ENCODE measurements at regions not wholly inside any gene's neighbourhood (a gene's known extent, or its start where the extent isn't known, plus 50 kb on each side); places are given as distances from the start of the nearest gene placed in this dataset.

DNA sequence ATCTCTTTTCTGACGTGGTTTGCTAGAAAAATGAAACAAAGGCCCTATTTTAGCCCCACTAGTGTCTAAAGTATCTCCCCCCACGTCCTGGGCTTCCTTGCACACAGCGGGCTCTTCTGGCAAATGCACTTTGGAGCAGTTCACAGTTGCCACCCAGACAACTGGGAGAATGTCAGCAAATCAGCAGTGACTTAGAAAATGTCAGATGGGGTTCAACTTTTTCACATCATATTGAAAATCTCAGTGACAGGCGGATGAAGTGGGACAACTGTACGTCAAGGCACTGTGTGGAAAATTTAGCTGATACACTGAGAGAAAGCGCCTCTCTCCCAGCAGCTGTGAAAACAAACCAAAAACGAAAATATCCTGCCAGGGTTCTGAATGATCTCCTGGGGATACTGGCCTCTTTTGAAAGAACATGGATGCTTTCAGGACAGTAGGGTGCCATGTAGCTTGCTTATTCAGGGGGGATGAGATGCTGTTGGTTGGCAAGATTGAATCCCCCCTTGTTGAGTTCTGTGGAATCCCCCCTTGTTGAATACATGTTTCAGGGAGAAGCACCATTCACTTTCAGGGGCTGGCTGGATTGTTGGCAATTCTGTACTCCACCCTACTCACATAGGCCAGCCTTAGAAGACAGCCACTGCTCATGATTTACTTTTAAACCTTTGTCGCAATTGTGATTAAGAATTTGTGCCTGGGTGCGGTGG, 372.8 kb upstream of the CELF2 start:
- DNase-seq: no peak

DNA sequence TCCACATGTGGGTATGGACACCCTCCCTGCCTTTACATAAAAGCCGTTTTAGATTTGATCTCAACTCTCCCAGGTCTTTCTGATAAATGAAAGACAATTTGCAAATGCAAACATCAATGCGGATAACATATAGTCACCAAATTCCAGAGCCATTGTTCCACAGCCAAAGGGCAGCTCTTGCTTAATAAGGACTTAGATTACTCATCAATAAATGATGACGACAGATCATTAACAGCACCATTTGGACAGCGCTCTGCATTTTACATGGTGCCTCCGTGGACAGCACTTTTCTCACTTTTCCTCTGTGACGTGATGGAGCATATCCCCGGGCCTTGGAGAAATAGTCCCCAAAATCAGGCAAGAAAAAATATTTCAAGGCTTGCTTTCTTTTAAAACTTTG, 370.3 kb upstream of the CELF2 start:
- DNase-seq: no peak

DNA sequence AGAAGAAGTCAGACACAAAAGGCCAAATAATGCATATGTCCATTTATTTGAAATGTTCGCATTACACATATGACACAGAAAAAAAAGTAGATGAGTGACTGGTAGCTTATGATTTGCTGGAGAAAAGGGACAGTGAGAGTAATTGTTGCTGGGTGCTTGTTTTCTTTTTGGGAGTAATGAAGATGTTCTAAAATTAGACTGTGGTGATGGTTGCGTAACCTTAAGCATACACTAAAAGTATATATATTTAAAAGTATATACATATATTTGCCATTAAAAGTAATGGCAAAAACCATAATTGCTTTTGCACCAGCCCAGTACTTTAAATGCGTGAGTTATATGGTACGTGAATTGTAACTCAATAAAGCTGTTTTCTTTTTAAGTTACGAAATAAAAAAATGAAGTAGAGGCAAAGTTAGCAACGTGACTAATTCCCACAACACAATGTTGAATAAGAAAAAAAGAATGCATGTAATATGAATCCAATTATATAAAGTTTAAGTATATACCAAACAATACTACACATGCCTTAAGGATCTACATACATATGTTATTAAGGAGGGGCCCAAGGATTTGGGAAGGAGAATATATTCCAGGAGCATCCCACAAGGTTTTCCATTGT, 360.4 kb upstream of the CELF2 start:
- DNase-seq: no peak

DNA sequence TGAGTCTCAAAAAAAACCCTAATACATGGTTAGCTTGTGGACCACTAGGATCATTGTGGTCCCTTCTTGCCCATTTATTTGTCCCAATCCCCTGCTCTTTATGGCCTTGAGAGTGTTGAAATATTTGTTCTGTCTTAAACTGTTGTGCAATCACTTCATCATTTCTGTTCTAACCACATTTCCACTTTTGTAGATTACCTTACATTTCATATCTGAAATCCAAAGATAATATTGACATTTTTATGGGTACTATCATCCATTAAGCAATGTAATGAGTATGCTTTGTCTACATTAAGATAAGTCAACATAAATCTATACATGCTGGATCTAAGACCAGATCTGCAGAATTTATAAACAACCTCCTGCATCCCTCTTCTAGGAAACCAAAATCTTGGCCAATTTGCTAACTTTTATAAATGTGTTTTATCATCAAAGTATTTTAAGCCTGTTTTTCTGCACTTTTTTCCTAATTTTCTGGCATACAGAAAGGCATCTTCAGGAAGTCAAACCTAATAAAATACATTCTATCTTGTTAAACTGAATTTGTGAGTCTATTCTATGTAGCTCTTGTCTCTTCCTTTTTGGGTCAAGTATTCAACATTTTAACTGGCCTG, 359.4 kb upstream of the CELF2 start:
- no peak for DNase-seq

DNA sequence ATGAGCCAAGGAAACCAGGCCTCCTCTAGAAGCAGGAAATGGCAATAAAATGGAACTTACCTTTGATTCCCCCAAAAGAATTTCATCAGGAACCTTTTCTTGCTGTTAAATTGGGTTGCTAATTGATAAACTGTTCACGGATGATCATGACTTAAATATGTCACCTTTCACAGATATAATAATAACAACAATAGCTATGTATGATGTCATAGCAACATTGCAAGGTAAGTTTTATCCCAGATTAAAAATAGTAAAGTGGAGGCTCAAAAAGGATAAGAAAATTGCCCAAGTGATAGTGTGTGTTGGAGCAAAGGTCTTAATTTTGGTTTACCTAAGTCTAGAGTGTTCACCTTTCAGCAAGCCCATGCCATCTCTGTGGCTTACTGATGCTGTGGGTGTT, 357.6 kb upstream of the CELF2 start:
- no peak for DNase-seq

DNA sequence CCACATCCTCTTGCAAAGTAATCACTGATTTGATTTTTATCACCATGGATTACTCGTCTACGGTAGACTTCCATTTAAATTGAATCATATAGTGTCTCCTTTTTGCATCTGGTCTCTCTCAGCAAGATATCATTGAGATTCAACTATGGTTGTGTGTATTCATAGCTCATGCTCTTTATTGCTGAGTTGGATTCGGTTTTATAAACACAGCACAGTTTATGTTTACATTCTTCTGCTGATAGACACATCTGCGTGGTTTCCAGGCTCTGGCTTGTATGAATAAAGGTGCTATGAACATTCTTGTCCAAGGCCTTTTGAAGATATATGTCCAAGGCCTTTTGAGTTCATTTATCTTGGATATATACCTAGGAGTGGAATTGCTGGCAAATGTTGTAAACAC, 356.5 kb upstream of the CELF2 start:
- no peak for DNase-seq

DNA sequence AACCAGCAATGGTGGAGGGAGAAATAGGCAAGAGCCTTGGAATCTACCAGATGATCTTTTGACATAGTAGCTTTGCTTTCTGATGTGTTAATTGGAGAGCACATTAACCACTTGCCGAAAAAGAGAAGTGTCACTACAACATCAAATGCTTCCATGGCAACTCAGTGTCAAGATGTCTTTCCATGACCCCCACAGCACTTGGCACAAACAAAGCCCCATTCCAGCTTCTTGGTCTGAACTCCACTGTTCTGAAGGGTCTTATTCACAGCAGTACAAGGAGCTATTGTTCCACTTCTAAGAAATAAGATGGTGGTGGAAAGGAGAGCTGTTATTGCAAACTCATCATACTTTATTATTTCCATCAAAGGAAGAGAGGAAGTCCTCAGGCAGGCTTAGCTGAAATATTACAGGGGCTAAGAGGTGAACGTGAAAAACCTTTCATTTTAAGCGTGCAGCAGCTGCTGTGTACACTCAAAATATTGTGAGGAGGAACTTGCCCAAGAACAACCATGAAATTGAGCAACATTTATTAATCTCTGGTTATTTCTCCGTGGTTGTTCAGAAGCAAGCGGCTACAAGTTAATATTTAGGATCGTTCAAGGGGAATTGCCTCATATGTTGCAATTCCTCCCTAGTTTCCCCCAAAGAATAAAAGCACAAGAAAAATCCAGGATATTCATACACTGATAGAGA, 354.8 kb upstream of the CELF2 start:
- no peak for DNase-seq

DNA sequence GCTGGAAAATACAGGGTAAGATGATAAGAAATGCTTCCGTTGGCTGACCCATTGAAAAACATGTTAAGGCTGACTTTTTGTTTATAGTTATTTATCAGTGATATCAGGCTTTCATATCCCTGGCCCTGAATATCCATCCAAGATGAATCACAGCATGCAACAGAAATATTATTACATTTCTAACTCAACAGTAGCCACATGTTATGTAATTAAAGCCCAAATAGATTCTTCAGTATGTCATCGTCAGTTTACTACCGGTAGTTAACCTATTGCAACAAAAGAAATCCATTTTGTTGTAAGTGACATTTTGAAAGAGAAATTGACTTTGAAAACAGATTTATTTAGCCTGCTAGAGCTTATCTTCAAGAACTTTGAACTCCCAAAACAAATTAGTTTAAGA, 354.1 kb upstream of the CELF2 start:
- no peak for DNase-seq

DNA sequence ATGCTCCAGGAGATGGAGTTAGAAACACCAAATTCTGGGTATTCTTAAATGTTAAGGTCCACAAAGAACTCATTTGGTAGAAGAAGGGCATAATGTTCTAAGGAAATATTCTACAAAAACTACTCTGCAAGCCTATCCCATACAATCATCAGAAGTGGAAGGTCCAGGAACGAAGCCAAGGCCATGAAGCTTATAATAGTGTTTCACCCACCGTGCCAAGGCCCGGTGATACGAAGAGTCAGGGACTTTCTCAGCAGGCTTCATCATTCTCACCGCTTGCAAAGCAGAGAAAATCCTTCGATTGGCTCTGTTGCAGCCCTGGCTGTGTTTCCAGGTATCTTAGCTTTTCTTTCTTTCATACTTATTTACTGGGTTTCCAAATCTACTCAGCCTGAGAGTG, 351.9 kb upstream of the CELF2 start:
- no peak for DNase-seq

DNA sequence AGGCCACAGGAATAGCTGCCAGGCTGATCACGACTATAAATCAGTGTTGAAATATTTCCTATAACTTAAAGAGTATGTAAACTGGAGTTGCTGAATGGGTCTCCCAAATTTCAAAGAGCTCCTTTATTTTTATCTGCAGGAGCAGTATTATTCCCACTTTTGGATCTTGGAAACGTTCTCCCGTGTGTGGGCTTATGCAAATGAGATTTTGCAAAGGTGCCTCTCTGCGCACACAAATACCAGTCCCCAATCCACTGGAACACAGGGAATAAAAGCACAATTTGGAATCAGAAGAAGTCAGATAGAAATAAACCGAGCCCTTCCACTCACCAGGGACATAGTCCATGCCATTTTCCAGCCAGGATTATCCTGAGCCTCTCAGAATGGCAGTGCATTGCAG, 350.2 kb upstream of the CELF2 start:
- DNase-seq: no peak

DNA sequence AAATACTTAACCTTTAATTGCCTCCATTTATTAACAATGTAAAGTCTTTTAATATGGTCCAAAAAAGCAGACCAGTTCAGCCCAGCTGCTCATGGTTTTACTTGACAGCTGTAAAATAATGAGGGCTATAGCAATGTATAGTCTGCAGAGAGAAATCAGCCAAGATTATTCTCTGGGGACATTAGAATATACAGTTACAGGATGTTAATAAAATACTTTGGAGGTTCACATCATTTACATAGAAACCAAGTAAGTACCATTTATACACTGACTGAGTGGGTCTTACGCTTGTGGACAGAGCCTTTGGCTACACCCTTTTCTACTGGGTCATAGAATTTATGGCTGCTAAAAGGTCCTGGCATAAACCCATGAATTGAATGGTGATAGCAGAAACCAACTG, 340.7 kb upstream of the CELF2 start:
- DNase-seq: no peak

DNA sequence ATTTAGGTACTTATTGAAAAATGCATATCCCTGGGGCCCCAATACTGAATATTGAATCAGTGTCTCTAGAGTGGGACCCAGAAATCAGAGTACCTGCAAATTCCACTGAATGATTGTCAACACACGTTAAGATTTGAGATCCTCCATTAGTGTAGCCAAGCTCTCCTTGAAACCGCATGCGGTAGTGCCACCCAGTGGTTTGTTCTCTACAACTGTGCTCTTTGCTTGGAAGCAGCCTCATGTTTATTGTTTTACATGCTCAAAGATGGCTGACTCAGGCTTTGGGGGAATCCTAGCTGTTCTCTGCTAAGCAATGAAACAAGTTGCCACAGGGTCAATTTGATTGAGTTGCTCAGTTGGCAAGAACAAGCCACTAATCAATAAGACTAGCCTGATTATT, 340.2 kb upstream of the CELF2 start:
- DNase-seq: peak; percentile 4

DNA sequence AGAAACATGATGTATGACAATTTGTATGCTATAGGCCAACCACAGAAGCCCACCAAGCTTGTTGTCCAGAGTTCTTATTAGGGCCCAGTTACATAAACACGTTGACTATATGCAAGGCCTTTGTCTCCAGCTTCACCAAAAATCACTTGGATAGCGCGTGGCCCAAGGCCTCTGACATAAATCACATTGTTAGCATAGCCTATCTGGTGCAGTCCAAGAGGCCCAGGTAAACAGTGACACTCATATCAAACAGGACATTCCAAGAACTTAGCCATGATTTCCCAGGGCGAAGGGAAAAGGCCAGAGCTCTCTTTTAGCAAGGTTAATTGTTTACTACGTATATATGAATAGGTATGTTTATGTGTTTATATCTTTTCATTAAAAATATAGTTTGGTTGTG, 337.2 kb upstream of the CELF2 start:
- DNase-seq: no peak

DNA sequence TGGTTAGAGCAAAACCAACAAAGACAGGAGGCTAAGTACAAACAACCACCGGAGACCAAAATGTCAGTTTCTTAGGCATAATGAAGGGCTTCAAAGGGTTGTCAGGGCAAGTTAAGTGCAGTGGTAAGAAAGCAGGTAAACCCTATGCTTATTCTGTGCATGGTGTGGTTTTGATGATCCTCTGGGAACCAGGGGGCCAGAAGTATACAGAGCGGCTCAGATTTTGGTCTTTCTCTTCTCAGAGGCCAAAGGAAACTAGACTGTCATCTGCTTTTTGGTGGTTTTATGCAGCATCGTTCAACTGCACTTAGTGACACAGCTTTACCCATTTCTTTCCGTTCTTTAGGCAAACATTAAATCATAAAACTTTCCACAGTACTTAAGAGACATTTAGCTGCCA, 332.7 kb upstream of the CELF2 start:
- no peak for DNase-seq

DNA sequence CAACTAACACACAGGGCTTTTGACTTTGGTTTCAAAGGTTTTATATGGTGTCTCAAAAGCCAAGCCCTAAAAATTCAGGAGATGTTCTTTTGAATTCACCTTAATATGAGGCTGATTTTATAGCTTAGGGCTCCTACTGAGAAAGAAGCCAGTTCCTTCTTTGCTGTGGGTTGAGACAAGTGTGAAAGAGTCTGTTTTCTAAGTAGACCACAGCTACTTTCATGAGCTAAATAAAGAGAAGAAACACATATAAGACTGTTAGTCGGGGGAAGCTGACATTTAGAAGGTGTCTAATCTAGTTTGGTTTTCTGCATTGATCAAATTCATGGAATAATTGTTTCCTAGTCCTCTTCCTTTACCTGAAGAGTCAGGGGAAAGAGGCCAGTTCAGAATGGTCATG, 332.1 kb upstream of the CELF2 start:
- DNase-seq: no peak

DNA sequence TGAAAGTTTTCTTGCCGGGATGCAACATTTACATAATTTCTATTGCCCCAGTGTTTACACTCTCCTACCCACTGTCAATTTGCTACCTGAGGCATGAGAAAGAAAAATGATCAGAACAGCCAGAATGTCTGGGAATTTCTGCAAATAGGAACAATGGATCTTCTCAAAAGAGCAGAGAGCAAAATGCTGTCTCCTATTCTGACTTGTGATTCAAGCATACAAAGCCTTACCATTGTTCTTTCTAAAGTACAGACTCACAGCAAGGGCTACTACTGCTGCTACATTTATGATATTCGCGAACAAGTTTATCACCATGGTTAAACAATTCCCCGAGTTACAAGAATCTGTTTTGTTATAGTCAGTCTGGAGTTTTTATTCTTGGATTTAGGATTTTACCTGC, 329.9 kb upstream of the CELF2 start:
- no peak for DNase-seq

DNA sequence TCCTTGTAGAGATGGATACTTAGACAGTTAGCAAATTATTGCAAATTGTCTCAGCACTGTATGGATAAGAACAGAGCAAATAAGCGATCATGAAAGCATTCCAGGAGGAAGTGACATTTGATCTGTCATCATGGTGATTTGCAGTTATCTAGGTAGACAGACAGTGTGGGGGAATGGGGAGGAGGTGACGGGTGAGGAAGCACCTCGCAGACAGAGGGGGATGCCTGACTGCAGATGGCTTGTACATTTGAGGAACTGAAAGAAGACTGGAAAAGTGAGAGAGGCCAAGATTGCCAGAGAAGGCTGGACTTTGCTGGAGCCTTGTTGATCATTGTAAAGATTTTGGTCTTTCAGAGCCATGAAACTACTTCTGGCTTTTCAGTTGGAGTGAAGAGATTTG, 318.2 kb upstream of the CELF2 start:
- no peak for DNase-seq

DNA sequence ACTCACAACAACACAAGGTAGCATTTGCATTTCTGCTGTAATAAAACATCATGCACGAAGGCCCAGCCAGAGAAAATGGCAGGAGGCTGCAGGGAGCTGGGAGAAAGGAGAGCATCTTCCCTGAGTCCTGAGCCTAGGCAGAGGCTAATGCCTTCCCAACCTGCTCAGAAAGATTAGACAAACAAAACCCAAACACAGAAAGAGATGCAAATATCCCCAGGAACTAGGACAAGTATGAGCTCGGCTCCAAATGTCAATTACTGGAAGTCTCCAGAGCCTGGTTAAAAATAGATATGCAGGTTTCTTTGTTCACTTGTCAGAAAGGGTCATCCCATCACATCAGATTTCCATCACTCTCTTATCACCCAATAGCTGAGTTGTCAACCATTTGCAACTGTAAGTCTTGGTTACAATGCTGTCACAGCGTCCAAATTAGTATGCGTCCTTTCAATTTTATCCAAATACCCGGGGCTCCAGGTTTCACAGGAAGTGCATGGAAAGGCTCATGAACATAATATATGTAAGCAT, 316.5 kb upstream of the CELF2 start:
- no peak for DNase-seq

DNA sequence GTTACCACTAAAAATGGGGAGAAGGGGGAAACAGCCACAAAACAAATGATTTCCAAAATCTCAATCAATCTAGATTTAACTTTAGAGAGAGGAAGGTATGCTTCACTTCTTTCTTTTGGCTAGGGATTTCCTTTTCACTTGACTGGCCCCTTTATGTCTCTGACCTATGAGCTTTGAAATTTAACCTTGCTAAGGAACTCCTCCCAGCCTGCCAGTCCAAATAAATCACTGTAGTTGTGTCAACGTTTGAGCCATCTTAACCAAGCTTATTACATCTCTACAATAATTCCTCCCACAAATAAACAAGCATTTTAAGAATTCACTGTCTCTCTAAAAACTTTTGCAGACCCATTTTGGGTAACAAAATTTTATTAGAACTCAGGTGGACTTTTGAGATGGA, 315.5 kb upstream of the CELF2 start:
- no peak for DNase-seq

DNA sequence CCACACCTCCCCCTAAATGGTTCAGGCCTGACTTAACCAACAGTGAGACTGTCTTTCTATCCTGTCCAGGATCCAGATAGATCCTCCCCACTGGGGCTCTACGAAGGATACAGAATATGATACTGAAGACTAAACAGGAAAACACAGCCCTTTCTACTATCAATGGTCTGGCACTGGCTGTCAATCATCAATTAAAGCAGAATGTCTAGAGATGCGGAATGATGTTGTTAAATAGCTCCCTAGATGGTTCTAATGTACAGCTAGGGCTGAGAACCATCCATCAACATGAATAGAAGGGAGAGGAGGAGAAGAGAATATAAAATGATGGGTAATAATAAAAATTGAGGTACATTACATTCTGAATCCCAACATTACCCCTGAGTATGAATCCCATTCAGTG, 314.3 kb upstream of the CELF2 start:
- DNase-seq: no peak

DNA sequence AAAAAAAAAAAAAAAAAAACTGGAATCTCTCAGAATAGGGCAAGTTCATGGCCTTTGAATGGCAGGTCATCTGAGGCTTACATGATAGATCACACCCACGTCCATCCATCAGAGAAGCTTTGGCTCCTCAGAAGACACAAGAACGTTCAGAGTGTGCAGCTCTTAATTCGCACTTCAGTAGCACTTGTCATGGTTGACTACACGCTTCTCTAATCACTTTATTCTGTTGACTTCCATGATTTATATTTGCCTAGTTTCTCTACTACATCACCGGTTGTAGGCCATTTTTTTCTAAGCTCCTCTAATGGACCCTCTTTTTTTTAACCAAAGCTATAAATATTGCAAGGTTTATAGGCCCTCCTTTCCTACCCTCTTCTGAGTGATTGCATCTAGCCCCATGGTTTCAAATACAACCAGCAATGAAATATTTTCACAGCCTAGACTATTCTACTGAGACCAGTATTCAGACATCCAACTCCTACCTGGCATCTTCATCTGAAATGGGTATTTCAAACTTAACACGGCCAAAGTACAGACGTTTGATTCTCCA, 305.4 kb upstream of the CELF2 start:
- DNase-seq: no peak

DNA sequence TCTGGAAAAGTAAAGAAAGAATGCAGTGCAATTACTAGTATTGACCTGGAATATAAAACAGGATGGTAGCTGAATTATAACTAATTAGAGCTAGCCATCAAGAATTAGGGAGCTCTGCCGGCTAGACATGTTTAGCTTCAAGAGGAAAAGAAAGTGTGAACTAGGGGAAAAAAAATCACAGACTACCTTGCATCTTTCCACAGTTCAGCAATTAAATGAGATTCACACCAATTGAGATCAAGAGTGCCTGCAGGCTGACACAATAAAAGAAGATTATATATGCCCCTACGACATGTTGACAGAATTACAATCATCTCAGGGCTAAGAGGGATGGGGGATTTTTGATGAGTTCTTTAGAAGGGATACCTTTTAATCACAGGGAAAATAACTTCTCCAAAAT, 303.3 kb upstream of the CELF2 start:
- no peak for DNase-seq

DNA sequence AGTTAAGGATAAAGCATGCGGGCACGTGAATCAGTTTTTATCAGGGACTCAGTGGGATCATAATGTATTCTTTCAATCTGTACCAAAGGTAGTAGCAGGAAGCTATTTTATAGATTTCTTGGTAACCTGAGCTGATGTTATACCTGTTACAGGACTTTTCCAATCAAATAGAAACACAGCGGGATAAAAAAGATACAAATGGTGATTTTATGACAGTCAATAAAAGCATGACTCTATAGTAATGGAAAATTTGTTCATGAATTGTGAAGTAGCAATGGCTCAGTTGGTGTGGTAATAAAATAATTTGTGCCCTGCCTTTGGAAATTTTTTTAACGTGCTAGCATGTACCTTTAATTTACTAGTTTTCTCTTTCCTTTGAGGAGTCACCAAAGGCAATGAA, 300.7 kb upstream of the CELF2 start:
- no peak for DNase-seq

DNA sequence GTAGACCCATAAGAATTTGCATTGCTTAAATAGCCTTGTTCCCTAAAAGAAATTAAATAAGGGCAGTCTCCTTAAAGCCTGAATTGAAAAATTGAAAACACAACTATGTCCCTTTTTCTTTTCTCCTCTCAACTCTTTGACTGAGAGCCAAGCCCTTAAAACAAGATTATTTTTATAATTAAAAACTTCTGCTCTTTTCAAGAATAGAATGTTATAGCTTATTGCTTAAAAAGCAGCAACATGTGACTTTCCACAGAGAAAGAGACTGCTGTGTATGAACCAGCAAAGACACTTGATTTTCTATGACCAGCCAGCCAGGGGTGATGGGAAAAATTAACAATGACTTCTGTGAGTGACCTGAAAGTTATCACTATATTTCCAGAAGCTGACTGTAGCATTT, 295.2 kb upstream of the CELF2 start:
- DNase-seq: no peak

Data from CD4-positive, alpha-beta T cell treated with Interleukin-17A for 1 hour (primary cell).